Breast epithelium (tissue), 4 donors: ENCODE measurements at regions not wholly inside any gene's neighbourhood (a gene's known extent, or its start where the extent isn't known, plus 50 kb on each side); places are given as distances from the start of the nearest gene placed in this dataset.

Experiments used
- DNase-seq, 2 donors: peaks; one replicate each; pipeline ENCODE4 v3.0.0-alpha.2; 2019; ENCODE audit warnings: low spot score in 2 of 2
- H3K27ac ChIP-seq, 2 donors: fragments of 200-600 bp; sonication (generic) in 1 of 2; one replicate each; pipeline ENCODE4 v1.5.1; 2016 to 2019; ENCODE audit warnings: mild to moderate bottlenecking in 1 of 2
- H3K27me3 ChIP-seq, 2 donors: fragments of 200-600 bp; sonication (generic) in 1 of 2; one replicate each; pipeline versions ENCODE4 v1.5.1 to v1.6.0; 2017 to 2019; ENCODE audit warnings: control low read depth in 1 of 2, mild to moderate bottlenecking in 1 of 2
- H3K36me3 ChIP-seq: fragments of 200-600 bp; one replicate; pipeline ENCODE4 v1.5.1; 2019
- H3K4me1 ChIP-seq, 2 donors: fragments of 200-600 bp; sonication (generic); one replicate each; pipeline ENCODE4 v1.5.1; 2016 to 2019; ENCODE audit warnings: control low read depth in 1 of 2
- H3K4me3 ChIP-seq, 3 donors: fragments of 200-600 bp; sonication (generic); 1 replicate in 2 of 3; 2 replicates in 1 of 3; pipeline ENCODE4 v1.5.1; 2016 to 2019; ENCODE audit warnings: mild to moderate bottlenecking in 3 of 3, moderate library complexity in 2 of 3
- H3K9me3 ChIP-seq, 2 donors: fragments of 200-600 bp; sonication (generic) in 1 of 2; one replicate each; pipeline ENCODE4 v1.5.1; 2016 to 2019; ENCODE audit warnings: control low read depth in 1 of 2
- POLR2A ChIP-seq: fragments of 450-650 bp; IDR thresholded peaks from one replicate; pipeline ENCODE4 v1.6.1; 2016; ENCODE audit warnings: antibody characterized with exemption, mild to moderate bottlenecking, moderate library complexity
- POLR2AphosphoS5 ChIP-seq, 3 donors: sonication (generic); formaldehyde crosslinking; IDR thresholded peaks; one replicate each; pipeline ENCODE4 v1.6.1; 2017; ENCODE audit warnings: antibody characterized with exemption in 3 of 3
- intact Hi-C: fragments of 100-400 bp; cut with DNase I; formaldehyde crosslinking; loops from one replicate; pipeline ENCODE4 v1.15.1; 2023; ENCODE audit warnings: low total_unique reads
- TF ChIP-seq, protein P1 (sequence below), 3 donors: fragments of 450-650 bp; IDR thresholded peaks; one replicate each; pipeline ENCODE4 v1.5.1; 2016 to 2017; ENCODE audit warnings: antibody characterized with exemption in 3 of 3, mild to moderate bottlenecking in 3 of 3, moderate library complexity in 3 of 3

GRCh38 chr12:91588874-91589454 lies 406.3 kb upstream of the DCN start:
- Histone ChIP-seq H3K27me3 (no peaks in the 10 kb centered on the region), H3K9me3 (no peaks in the 10 kb centered on the region), H3K36me3 (no peaks in the 10 kb centered on the region), H3K4me3 (no peak overlapping the region), H3K27ac (no peak overlapping the region), H3K4me1 (no peaks in the 10 kb centered on the region)
- DNase-seq = no peak
- intact Hi-C loops = no loop called here
- no peak for TF ChIP-seq POLR2A
- no peak for TF ChIP-seq POLR2AphosphoS5 (IDR thresholded peaks at IDR 0.05)
- TF ChIP-seq, protein P1, sequence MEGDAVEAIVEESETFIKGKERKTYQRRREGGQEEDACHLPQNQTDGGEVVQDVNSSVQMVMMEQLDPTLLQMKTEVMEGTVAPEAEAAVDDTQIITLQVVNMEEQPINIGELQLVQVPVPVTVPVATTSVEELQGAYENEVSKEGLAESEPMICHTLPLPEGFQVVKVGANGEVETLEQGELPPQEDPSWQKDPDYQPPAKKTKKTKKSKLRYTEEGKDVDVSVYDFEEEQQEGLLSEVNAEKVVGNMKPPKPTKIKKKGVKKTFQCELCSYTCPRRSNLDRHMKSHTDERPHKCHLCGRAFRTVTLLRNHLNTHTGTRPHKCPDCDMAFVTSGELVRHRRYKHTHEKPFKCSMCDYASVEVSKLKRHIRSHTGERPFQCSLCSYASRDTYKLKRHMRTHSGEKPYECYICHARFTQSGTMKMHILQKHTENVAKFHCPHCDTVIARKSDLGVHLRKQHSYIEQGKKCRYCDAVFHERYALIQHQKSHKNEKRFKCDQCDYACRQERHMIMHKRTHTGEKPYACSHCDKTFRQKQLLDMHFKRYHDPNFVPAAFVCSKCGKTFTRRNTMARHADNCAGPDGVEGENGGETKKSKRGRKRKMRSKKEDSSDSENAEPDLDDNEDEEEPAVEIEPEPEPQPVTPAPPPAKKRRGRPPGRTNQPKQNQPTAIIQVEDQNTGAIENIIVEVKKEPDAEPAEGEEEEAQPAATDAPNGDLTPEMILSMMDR (IDR thresholded peaks at IDR 0.05) = no peak

GRCh38 chr12:91586015-91586414 lies 403.4 kb upstream of the DCN start:
- H3K4me3 ChIP-seq = no peak overlapping the region
- TF ChIP-seq, protein P1 (IDR thresholded peaks at IDR 0.05) = no peak
- TF ChIP-seq POLR2A = no peak
- no peak for TF ChIP-seq POLR2AphosphoS5 (IDR thresholded peaks at IDR 0.05)
- H3K27me3 ChIP-seq = no peaks in the 10 kb centered on the region
- H3K36me3 ChIP-seq = no peaks in the 10 kb centered on the region
- H3K4me1 ChIP-seq = no peaks in the 10 kb centered on the region
- H3K27ac ChIP-seq = no peak overlapping the region
- H3K9me3 ChIP-seq = no peaks in the 10 kb centered on the region
- DNase-seq = no peak
- intact Hi-C loops = no loop called here

DNA sequence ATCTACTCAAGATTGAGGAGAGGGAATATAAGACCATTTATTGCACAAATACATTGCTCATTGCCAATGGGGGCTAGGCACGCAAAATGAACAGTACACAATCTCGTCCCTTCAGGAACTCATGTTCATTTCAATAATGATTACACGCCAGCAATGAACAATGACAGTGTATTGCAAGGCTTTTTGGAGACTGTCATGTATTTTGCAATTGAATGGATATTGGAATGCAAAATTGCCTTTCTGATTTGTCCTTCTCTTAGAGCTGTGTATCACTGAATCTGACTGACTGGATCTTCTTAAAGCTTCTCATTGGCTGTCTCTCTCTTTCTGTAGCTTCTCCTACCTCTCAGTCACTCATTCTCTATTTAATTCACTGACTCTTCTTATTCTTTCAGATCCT lies 400.2 kb upstream of the DCN start:
- Histone ChIP-seq H3K27ac (no peak overlapping the region), H3K36me3 (no peaks in the 10 kb centered on the region), H3K4me3 (no peak overlapping the region), H3K9me3 (no peaks in the 10 kb centered on the region), H3K4me1 (no peaks in the 10 kb centered on the region), H3K27me3 (no peaks in the 10 kb centered on the region)
- DNase-seq = no peak
- TF ChIP-seq, protein P1 (IDR thresholded peaks at IDR 0.05) = no peak
- no peak for TF ChIP-seq POLR2A
- intact Hi-C loops = no loop called here

- intact Hi-C loops = no loop called here
These were observed 397.1 kb upstream of the DCN start for GRCh38 chr12:91579516-91580263.

More at GRCh38 chr12:91579516-91580263, 397.1 kb upstream of the DCN start:
- no peaks in the 10 kb centered on the region for H3K9me3 ChIP-seq
- TF ChIP-seq POLR2AphosphoS5 (IDR thresholded peaks at IDR 0.05) (no peak), POLR2A (no peak)
- TF ChIP-seq, protein P1 (IDR thresholded peaks at IDR 0.05) = no peak
- no peaks in the 10 kb centered on the region for H3K27me3 ChIP-seq
- H3K27ac ChIP-seq = no peak overlapping the region
- H3K4me3 ChIP-seq = no peak overlapping the region
- H3K36me3 ChIP-seq = no peaks in the 10 kb centered on the region
- H3K4me1 ChIP-seq = no peaks in the 10 kb centered on the region
- no peak for DNase-seq
